Adrenal gland (tissue), 5 donors: ENCODE measurements at regions not wholly inside any gene's neighbourhood (a gene's known extent, or its start where the extent isn't known, plus 50 kb on each side); places are given as distances from the start of the nearest gene placed in this dataset.
"Not testable (repeated sequence)": the region's sequence is repeated elsewhere in the genome, so short reads cannot be mapped to it uniquely, and the experiment has no call there.

Experiments
- POLR2A ChIP-seq, 2 donors: fragments of 450-650 bp; IDR thresholded peaks; one replicate each; pipeline ENCODE4 v1.6.1; 2017; ENCODE audit warnings: antibody characterized with exemption in 2 of 2, mild to moderate bottlenecking in 2 of 2, moderate library complexity in 1 of 2
- TF ChIP-seq, protein P1 (sequence below), 6 experiments: fragments of 450-650 bp in 4 of 6; fragments of 200-600 bp in 2 of 6; sonication (generic) in 1 of 6; IDR thresholded peaks; 1 replicate in 5 of 6; 2 replicates in 1 of 6; pipeline versions ENCODE4 v1.5.1 to v1.8.0; 2016 to 2021; ENCODE audit warnings: antibody characterized with exemption in 6 of 6, mild to moderate bottlenecking in 2 of 6, moderate library complexity in 1 of 6
- donor health status: DM: no; HTN: no; CAD: no.

DNA sequence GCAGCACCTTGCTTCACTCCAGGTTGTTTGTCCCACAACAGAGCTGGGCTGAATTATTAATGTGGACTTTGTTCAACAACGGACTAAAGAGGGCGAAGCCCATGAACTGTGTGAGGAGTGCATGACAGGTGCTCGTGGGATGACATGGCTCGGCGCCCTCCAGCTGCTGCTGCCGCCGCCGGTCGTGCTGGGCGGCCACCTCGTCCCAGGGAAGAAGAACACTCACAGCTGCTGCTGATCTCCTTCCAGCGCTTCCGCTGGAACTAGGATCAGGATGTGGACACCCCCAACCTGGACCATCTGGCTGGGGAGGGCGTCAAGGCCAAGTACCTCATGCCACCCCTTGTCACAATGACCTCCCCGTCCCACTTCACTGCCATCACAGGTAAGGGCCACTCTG lies 91.4 kb upstream of the FAM90A26 start:
- TF ChIP-seq, protein P1, sequence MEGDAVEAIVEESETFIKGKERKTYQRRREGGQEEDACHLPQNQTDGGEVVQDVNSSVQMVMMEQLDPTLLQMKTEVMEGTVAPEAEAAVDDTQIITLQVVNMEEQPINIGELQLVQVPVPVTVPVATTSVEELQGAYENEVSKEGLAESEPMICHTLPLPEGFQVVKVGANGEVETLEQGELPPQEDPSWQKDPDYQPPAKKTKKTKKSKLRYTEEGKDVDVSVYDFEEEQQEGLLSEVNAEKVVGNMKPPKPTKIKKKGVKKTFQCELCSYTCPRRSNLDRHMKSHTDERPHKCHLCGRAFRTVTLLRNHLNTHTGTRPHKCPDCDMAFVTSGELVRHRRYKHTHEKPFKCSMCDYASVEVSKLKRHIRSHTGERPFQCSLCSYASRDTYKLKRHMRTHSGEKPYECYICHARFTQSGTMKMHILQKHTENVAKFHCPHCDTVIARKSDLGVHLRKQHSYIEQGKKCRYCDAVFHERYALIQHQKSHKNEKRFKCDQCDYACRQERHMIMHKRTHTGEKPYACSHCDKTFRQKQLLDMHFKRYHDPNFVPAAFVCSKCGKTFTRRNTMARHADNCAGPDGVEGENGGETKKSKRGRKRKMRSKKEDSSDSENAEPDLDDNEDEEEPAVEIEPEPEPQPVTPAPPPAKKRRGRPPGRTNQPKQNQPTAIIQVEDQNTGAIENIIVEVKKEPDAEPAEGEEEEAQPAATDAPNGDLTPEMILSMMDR (IDR thresholded peaks at IDR 0.05) = not testable (repeated sequence)
- TF ChIP-seq POLR2A (IDR thresholded peaks at IDR 0.05) = not testable (repeated sequence)
